ENCODE measurements at regions not wholly inside any gene's neighbourhood (a gene's known extent, or its start where the extent isn't known, plus 50 kb on each side); places are given as distances from the start of the nearest gene placed in this dataset.

GRCh38 chr18:33928231-33928630, 296.5 kb downstream of the NOL4 start:
- no peaks in the 10 kb centered on the region for H3K9me2 ChIP-seq (replicated peaks; ENCODE audit: low read depth, low read length)
- H3K4me1 ChIP-seq (ENCODE audit: insufficient read depth, low read length, poor library complexity, severe bottlenecking), result no peaks in the 10 kb centered on the region
- no peaks in the 10 kb centered on the region for H3K9me3 ChIP-seq (ENCODE audit: insufficient read depth, low read depth, low read length)
- no peaks in the 10 kb centered on the region for H3K27me3 ChIP-seq (ENCODE audit: insufficient read depth, low read length, poor library complexity, severe bottlenecking)
- TF ChIP-seq CTCF (conservative IDR thresholded peaks at IDR 0.05; ENCODE audit: low read length) (no peak), EZH2phosphoT487 (IDR thresholded peaks at IDR 0.05; ENCODE audit: borderline replicate concordance) (no peak)
- no peak overlapping the region for H3K4me3 ChIP-seq (ENCODE audit: low read length, poor library complexity, severe bottlenecking)
- H4K20me1 ChIP-seq (ENCODE audit: insufficient read depth, low read length, poor library complexity, severe bottlenecking), result no peaks in the 10 kb centered on the region
- H2AFZ ChIP-seq (ENCODE audit: low read length), result no peak overlapping the region
- H3K9ac ChIP-seq (ENCODE audit: low read depth, low read length, poor library complexity, severe bottlenecking), result no peak overlapping the region
- H3K4me2 ChIP-seq (ENCODE audit: low read depth, low read length, poor library complexity, severe bottlenecking), result no peak overlapping the region
- H3K79me2 ChIP-seq (ENCODE audit: insufficient read depth, low read length), result no peaks in the 10 kb centered on the region
- no peaks in the 10 kb centered on the region for H3K36me3 ChIP-seq (ENCODE audit: insufficient read depth, low read length)
- H3F3A ChIP-seq (ENCODE audit: low read depth), result no peaks in the 10 kb centered on the region

GRCh38 chr18:33924576-33924975, 300.1 kb downstream of the NOL4 start:
- Histone ChIP-seq H3K9me2 (replicated peaks; ENCODE audit: low read depth, low read length) (no peaks in the 10 kb centered on the region), H3K36me3 (ENCODE audit: insufficient read depth, low read length) (no peaks in the 10 kb centered on the region), H3F3A (ENCODE audit: low read depth) (no peaks in the 10 kb centered on the region), H3K4me3 (ENCODE audit: low read length, poor library complexity, severe bottlenecking) (no peak overlapping the region), H4K20me1 (ENCODE audit: insufficient read depth, low read length, poor library complexity, severe bottlenecking) (no peaks in the 10 kb centered on the region), H3K9me3 (ENCODE audit: insufficient read depth, low read depth, low read length) (no peaks in the 10 kb centered on the region), H2AFZ (ENCODE audit: low read length) (no peak overlapping the region), H3K79me2 (ENCODE audit: insufficient read depth, low read length) (no peaks in the 10 kb centered on the region), H3K9ac (ENCODE audit: low read depth, low read length, poor library complexity, severe bottlenecking) (no peak overlapping the region), H3K4me1 (ENCODE audit: insufficient read depth, low read length, poor library complexity, severe bottlenecking) (no peaks in the 10 kb centered on the region), H3K4me2 (ENCODE audit: low read depth, low read length, poor library complexity, severe bottlenecking) (no peak overlapping the region), H3K27me3 (ENCODE audit: insufficient read depth, low read length, poor library complexity, severe bottlenecking) (no peaks in the 10 kb centered on the region)
- TF ChIP-seq EZH2phosphoT487 (IDR thresholded peaks at IDR 0.05; ENCODE audit: borderline replicate concordance) (no peak), CTCF (conservative IDR thresholded peaks at IDR 0.05; ENCODE audit: low read length) (no peak)

GRCh38 chr18:33923980-33924379, 300.7 kb downstream of the NOL4 start:
- H3K9ac ChIP-seq (ENCODE audit: low read depth, low read length, poor library complexity, severe bottlenecking), result no peak overlapping the region
- H2AFZ ChIP-seq (ENCODE audit: low read length), result no peak overlapping the region
- H3K9me3 ChIP-seq (ENCODE audit: insufficient read depth, low read depth, low read length), result no peaks in the 10 kb centered on the region
- H3K4me2 ChIP-seq (ENCODE audit: low read depth, low read length, poor library complexity, severe bottlenecking), result no peak overlapping the region
- no peaks in the 10 kb centered on the region for H3K36me3 ChIP-seq (ENCODE audit: insufficient read depth, low read length)
- no peaks in the 10 kb centered on the region for H3F3A ChIP-seq (ENCODE audit: low read depth)
- H3K4me3 ChIP-seq (ENCODE audit: low read length, poor library complexity, severe bottlenecking), result no peak overlapping the region
- TF ChIP-seq EZH2phosphoT487 (IDR thresholded peaks at IDR 0.05; ENCODE audit: borderline replicate concordance), result no peak
- no peak for TF ChIP-seq CTCF (conservative IDR thresholded peaks at IDR 0.05; ENCODE audit: low read length)
- no peaks in the 10 kb centered on the region for H3K27me3 ChIP-seq (ENCODE audit: insufficient read depth, low read length, poor library complexity, severe bottlenecking)
- no peaks in the 10 kb centered on the region for H4K20me1 ChIP-seq (ENCODE audit: insufficient read depth, low read length, poor library complexity, severe bottlenecking)
- H3K79me2 ChIP-seq (ENCODE audit: insufficient read depth, low read length), result no peaks in the 10 kb centered on the region
- H3K4me1 ChIP-seq (ENCODE audit: insufficient read depth, low read length, poor library complexity, severe bottlenecking), result no peaks in the 10 kb centered on the region
- H3K9me2 ChIP-seq (replicated peaks; ENCODE audit: low read depth, low read length), result no peaks in the 10 kb centered on the region

All from Loucy (cell line).